H1 (cell line): ENCODE measurements at regions not wholly inside any gene's neighbourhood (a gene's known extent, or its start where the extent isn't known, plus 50 kb on each side); places are given as distances from the start of the nearest gene placed in this dataset.

Experiments
- BACH1 ChIP-seq: IDR thresholded peaks from 2 replicates; pipeline ENCODE4 v1.6.1; 2012; ENCODE audit warnings: low read length, improper control_type of control experiment
- BRCA1 ChIP-seq: IDR thresholded peaks from 2 replicates; pipeline ENCODE4 v1.6.1; 2012; ENCODE audit warnings: low read depth, low read length, improper control_type of control experiment
- CTCF ChIP-seq, 3 experiments: IDR thresholded peaks; 1 replicate in 2 of 3; 2 replicates in 1 of 3; pipeline versions ENCODE4 v1.5.1 to v1.6.1; 2011; ENCODE audit warnings: low read length in 3 of 3, mild to moderate bottlenecking in 3 of 3, inconsistent platforms in 2 of 3, low read depth in 1 of 3, moderate library complexity in 1 of 3; ENCODE audit not compliant: insufficient read depth in 1 of 3; ENCODE audit errors: control extremely low read depth in 1 of 3
- EZH2 ChIP-seq: fragments of 200-600 bp; sonication (generic); IDR thresholded peaks from 2 replicates; pipeline ENCODE4 v1.7.1; 2012; ENCODE audit warnings: low read depth, mild to moderate bottlenecking, moderate library complexity, low read length, inconsistent platforms; ENCODE audit not compliant: severe bottlenecking
- HDAC2 ChIP-seq, 2 experiments: fragments of 300-600 bp in 1 of 2; sonication (generic) in 1 of 2; IDR thresholded peaks; 2 replicates each; pipeline ENCODE4 v1.6.1; 2011 to 2012; ENCODE audit warnings: low read depth in 2 of 2, low read length in 2 of 2, mild to moderate bottlenecking in 2 of 2, moderate library complexity in 2 of 2, borderline replicate concordance in 1 of 2, inconsistent platforms in 1 of 2
- JUND ChIP-seq: IDR thresholded peaks from 2 replicates; pipeline ENCODE4 v1.6.1; 2011; ENCODE audit warnings: mild to moderate bottlenecking, improper control_type of control experiment, low read length
- POLR2A ChIP-seq, 2 experiments: IDR thresholded peaks; 1 replicate in 1 of 2; 2 replicates in 1 of 2; pipeline ENCODE4 v1.6.1; 2011; ENCODE audit warnings: low read depth in 2 of 2, low read length in 2 of 2, mild to moderate bottlenecking in 2 of 2; ENCODE audit errors: control extremely low read depth in 1 of 2
- POLR2AphosphoS5 ChIP-seq: IDR thresholded peaks from 2 replicates; pipeline ENCODE4 v1.6.1; 2011; ENCODE audit warnings: low read depth, low read length
- RAD21 ChIP-seq, 2 experiments: IDR thresholded peaks in 1 of 2; conservative IDR thresholded peaks in 1 of 2; 2 replicates each; pipeline ENCODE4 v1.6.1; 2011; ENCODE audit warnings: low read depth in 2 of 2, low read length in 2 of 2, improper control_type of control experiment in 1 of 2, inconsistent platforms in 1 of 2, mild to moderate bottlenecking in 1 of 2, moderate library complexity in 1 of 2
- SIRT6 ChIP-seq: IDR thresholded peaks from one replicate; pipeline ENCODE4 v1.7.1; 2012; ENCODE audit warnings: low read length, inconsistent platforms
- SP1 ChIP-seq: IDR thresholded peaks from 2 replicates; pipeline ENCODE4 v1.6.1; 2011; ENCODE audit warnings: low read depth, low read length
- SP2 ChIP-seq: IDR thresholded peaks from 2 replicates; pipeline ENCODE4 v1.6.1; 2012; ENCODE audit warnings: mild to moderate bottlenecking, low read length, inconsistent platforms
- TAF1 ChIP-seq: IDR thresholded peaks from 2 replicates; pipeline ENCODE4 v1.6.1; 2011; ENCODE audit warnings: mild to moderate bottlenecking, low read depth, low read length

GRCh38 chr2:217189131-217189530 is 329.3 kb upstream of the TNP1 start:
- no peak for TF ChIP-seq POLR2AphosphoS5
- TF ChIP-seq SP1: no peak
- no peak for TF ChIP-seq EZH2
- TF ChIP-seq CTCF (IDR thresholded peaks at IDR 0.05; ENCODE audit: control extremely low read depth in 1 of 3, insufficient read depth in 1 of 3, low read depth in 1 of 3, low read length in 3 of 3): no peak
- TF ChIP-seq POLR2A (IDR thresholded peaks at IDR 0.05; ENCODE audit: control extremely low read depth in 1 of 2, low read depth in 2 of 2, low read length in 2 of 2): no peak
- TF ChIP-seq RAD21 (IDR thresholded peaks at IDR 0.05 in 1 of 2, conservative IDR thresholded peaks at IDR 0.05 in 1 of 2; ENCODE audit: low read depth in 2 of 2, low read length in 2 of 2): no peak
- TF ChIP-seq JUND: no peak
- no peak for TF ChIP-seq SP2
- TF ChIP-seq HDAC2 (IDR thresholded peaks at IDR 0.05; ENCODE audit: borderline replicate concordance in 1 of 2, low read depth in 2 of 2, low read length in 2 of 2): no peak
- no peak for TF ChIP-seq TAF1
- no peak for TF ChIP-seq BACH1
- TF ChIP-seq SIRT6: no peak
- no peak for TF ChIP-seq BRCA1
